ENCODE measurements at regions not wholly inside any gene's neighbourhood (a gene's known extent, or its start where the extent isn't known, plus 50 kb on each side); places are given as distances from the start of the nearest gene placed in this dataset.

GRCh38 chr5:2256691-2257280 is 374.1 kb upstream of the IRX4 start:
- DNase-seq = no peak
- TF ChIP-seq GATA1 (IDR thresholded peaks at IDR 0.05; ENCODE audit: low read depth, low read length) = no peak
- no peak for TF ChIP-seq POLR2A (IDR thresholded peaks at IDR 0.05; ENCODE audit: low read length)

GRCh38 chr5:2255915-2256690 is 373.4 kb upstream of the IRX4 start:
- TF ChIP-seq POLR2A (IDR thresholded peaks at IDR 0.05; ENCODE audit: low read length) (no peak), GATA1 (IDR thresholded peaks at IDR 0.05; ENCODE audit: low read depth, low read length) (no peak)

GRCh38 chr5:2254880-2255750 is 372.4 kb upstream of the IRX4 start:
- TF ChIP-seq POLR2A (IDR thresholded peaks at IDR 0.05; ENCODE audit: low read length) (no peak), GATA1 (IDR thresholded peaks at IDR 0.05; ENCODE audit: low read depth, low read length) (no peak)
- no peak for DNase-seq

More at GRCh38 chr5:2255915-2256690, 373.4 kb upstream of the IRX4 start:
- DNase-seq = no peak

GRCh38 chr5:2254406-2254805 is 371.7 kb upstream of the IRX4 start:
- DNase-seq = no peak
- TF ChIP-seq POLR2A (IDR thresholded peaks at IDR 0.05; ENCODE audit: low read length) = no peak
- TF ChIP-seq GATA1 (IDR thresholded peaks at IDR 0.05; ENCODE audit: low read depth, low read length) = no peak

- DNase-seq = no peak
- TF ChIP-seq POLR2A (IDR thresholded peaks at IDR 0.05; ENCODE audit: low read length) = no peak
- TF ChIP-seq GATA1 (IDR thresholded peaks at IDR 0.05; ENCODE audit: low read depth, low read length) = no peak
These were observed 370.6 kb upstream of the IRX4 start for GRCh38 chr5:2253040-2253975.

GRCh38 chr5:2251751-2252150 is 369.0 kb upstream of the IRX4 start:
- no peak for DNase-seq
- TF ChIP-seq GATA1 (IDR thresholded peaks at IDR 0.05; ENCODE audit: low read depth, low read length) (no peak), POLR2A (IDR thresholded peaks at IDR 0.05; ENCODE audit: low read length) (no peak)

GRCh38 chr5:2251298-2251697 is 368.6 kb upstream of the IRX4 start:
- DNase-seq = no peak
- TF ChIP-seq GATA1 (IDR thresholded peaks at IDR 0.05; ENCODE audit: low read depth, low read length) (no peak), POLR2A (IDR thresholded peaks at IDR 0.05; ENCODE audit: low read length) (no peak)

GRCh38 chr5:2250365-2250950 is 367.7 kb upstream of the IRX4 start:
- TF ChIP-seq POLR2A (IDR thresholded peaks at IDR 0.05; ENCODE audit: low read length) (no peak), GATA1 (IDR thresholded peaks at IDR 0.05; ENCODE audit: low read depth, low read length) (no peak)
- no peak for DNase-seq

GRCh38 chr5:2249442-2249841 is 366.7 kb upstream of the IRX4 start:
- DNase-seq = no peak
- TF ChIP-seq POLR2A (IDR thresholded peaks at IDR 0.05; ENCODE audit: low read length) (no peak), GATA1 (IDR thresholded peaks at IDR 0.05; ENCODE audit: low read depth, low read length) (no peak)

GRCh38 chr5:2249026-2249425 is 366.3 kb upstream of the IRX4 start:
- TF ChIP-seq GATA1 (IDR thresholded peaks at IDR 0.05; ENCODE audit: low read depth, low read length) (no peak), POLR2A (IDR thresholded peaks at IDR 0.05; ENCODE audit: low read length) (no peak)
- no peak for DNase-seq

GRCh38 chr5:2242539-2242938 is 359.8 kb upstream of the IRX4 start:
- TF ChIP-seq GATA1 (IDR thresholded peaks at IDR 0.05; ENCODE audit: low read depth, low read length) (no peak), POLR2A (IDR thresholded peaks at IDR 0.05; ENCODE audit: low read length) (no peak)
- no peak for DNase-seq

- no peak for DNase-seq
- TF ChIP-seq POLR2A (IDR thresholded peaks at IDR 0.05; ENCODE audit: low read length) (no peak), GATA1 (IDR thresholded peaks at IDR 0.05; ENCODE audit: low read depth, low read length) (no peak)
These were observed 359.1 kb upstream of the IRX4 start for GRCh38 chr5:2241842-2242241.
